GM23338 (cell line): ENCODE measurements at regions not wholly inside any gene's neighbourhood (a gene's known extent, or its start where the extent isn't known, plus 50 kb on each side); places are given as distances from the start of the nearest gene placed in this dataset.

ENCODE experiments used
- ATAC-seq: fragments of 200-7000 bp; cut with Tn5 transposase; 3 replicates; pipeline ENCODE4 v1.9.1; 2020
- DNase-seq: peaks from one replicate; pipeline ENCODE4 v3.0.0-alpha.2; 2015; ENCODE audit warnings: low spot score
- H2AFZ ChIP-seq: fragments of 200-600 bp; sonication (generic); 2 replicates; pipeline ENCODE4 v1.8.0; 2016; ENCODE audit warnings: antibody characterized with exemption, mild to moderate bottlenecking, moderate library complexity
- H3F3A ChIP-seq: fragments of 200-600 bp; sonication (generic); replicated peaks from 2 replicates; pipeline ENCODE4 v1.8.0; 2017; ENCODE audit warnings: antibody characterized with exemption, mixed run types, low read depth
- H3K27ac ChIP-seq: fragments of 200-600 bp; sonication (generic); 2 replicates; pipeline ENCODE4 v1.6.1; 2016; ENCODE audit warnings: low read depth
- H3K27me3 ChIP-seq: fragments of 200-600 bp; sonication (generic); 2 replicates; pipeline ENCODE4 v1.8.0; 2016; ENCODE audit warnings: mild to moderate bottlenecking, mixed run types, moderate library complexity; ENCODE audit not compliant: insufficient read depth
- H3K36me3 ChIP-seq: fragments of 200-600 bp; sonication (generic); 2 replicates; pipeline ENCODE4 v1.8.0; 2016; ENCODE audit warnings: mild to moderate bottlenecking; ENCODE audit not compliant: insufficient read depth
- H3K4me1 ChIP-seq: fragments of 200-600 bp; sonication (generic); 2 replicates; pipeline ENCODE4 v1.8.0; 2016; ENCODE audit warnings: mild to moderate bottlenecking, moderate library complexity; ENCODE audit not compliant: insufficient read depth
- H3K4me2 ChIP-seq: fragments of 200-600 bp; sonication (generic); 2 replicates; pipeline ENCODE4 v1.7.1; 2017; ENCODE audit warnings: mixed run types
- H3K4me3 ChIP-seq: fragments of 200-600 bp; sonication (generic); 2 replicates; pipeline ENCODE4 v1.6.1; 2016; ENCODE audit warnings: mixed run types
- H3K79me2 ChIP-seq: fragments of 200-600 bp; sonication (generic); replicated peaks from 2 replicates; pipeline ENCODE4 v1.8.0; 2017; ENCODE audit warnings: mild to moderate bottlenecking; ENCODE audit not compliant: insufficient read depth
- H3K9me2 ChIP-seq: fragments of 200-600 bp; sonication (generic); 2 replicates; pipeline ENCODE4 v1.8.0; 2017; ENCODE audit not compliant: insufficient read depth
- H4K20me1 ChIP-seq: fragments of 200-600 bp; sonication (generic); replicated peaks from 2 replicates; pipeline ENCODE4 v1.8.0; 2017; ENCODE audit warnings: mild to moderate bottlenecking; ENCODE audit not compliant: insufficient read depth
- H3K27ac Mint-ChIP-seq: 2 replicates; pipeline ENCODE4 v1.8.0; 2020; ENCODE audit warnings: inconsistent platforms, mild to moderate bottlenecking, moderate library complexity, mixed read lengths
- H3K27me3 Mint-ChIP-seq: 3 replicates; pipeline ENCODE4 v1.8.0; 2022; ENCODE audit warnings: low read depth, mild to moderate bottlenecking, moderate library complexity, mixed read lengths, inconsistent platforms; ENCODE audit not compliant: insufficient read depth, poor library complexity
- H3K36me3 Mint-ChIP-seq: 3 replicates; pipeline ENCODE4 v1.8.0; 2021; ENCODE audit warnings: low read depth, mild to moderate bottlenecking, inconsistent platforms, moderate library complexity, mixed read lengths
- H3K4me1 Mint-ChIP-seq: 3 replicates; pipeline ENCODE4 v1.8.0; 2020; ENCODE audit warnings: mild to moderate bottlenecking, inconsistent platforms, mixed read lengths
- H3K4me3 Mint-ChIP-seq: 3 replicates; pipeline ENCODE4 v1.8.0; 2021; ENCODE audit warnings: moderate library complexity, mild to moderate bottlenecking, inconsistent platforms, mixed read lengths
- H3K9me3 Mint-ChIP-seq: 3 replicates; pipeline ENCODE4 v1.8.0; 2020; ENCODE audit warnings: moderate library complexity, mild to moderate bottlenecking, inconsistent platforms, mixed read lengths
- POLR2AphosphoS5 ChIP-seq: IDR thresholded peaks from 2 replicates; pipeline ENCODE4 v1.6.1; 2016; ENCODE audit warnings: antibody characterized with exemption, low read depth
- REST ChIP-seq: IDR thresholded peaks from one replicate; pipeline ENCODE4 v1.6.1; 2018; ENCODE audit warnings: antibody characterized with exemption; ENCODE audit not compliant: unreplicated experiment
- TF ChIP-seq, protein P1 (sequence below): IDR thresholded peaks from 2 replicates; pipeline ENCODE4 v1.6.1; 2016; ENCODE audit warnings: antibody characterized with exemption
- TF ChIP-seq, protein P2 (sequence below): fragments of 250-450 bp; sonication (Bioruptor Pico); IDR thresholded peaks from 2 replicates; pipeline ENCODE4 v1.5.0; 2020; ENCODE audit warnings: mild to moderate bottlenecking, moderate library complexity

DNA sequence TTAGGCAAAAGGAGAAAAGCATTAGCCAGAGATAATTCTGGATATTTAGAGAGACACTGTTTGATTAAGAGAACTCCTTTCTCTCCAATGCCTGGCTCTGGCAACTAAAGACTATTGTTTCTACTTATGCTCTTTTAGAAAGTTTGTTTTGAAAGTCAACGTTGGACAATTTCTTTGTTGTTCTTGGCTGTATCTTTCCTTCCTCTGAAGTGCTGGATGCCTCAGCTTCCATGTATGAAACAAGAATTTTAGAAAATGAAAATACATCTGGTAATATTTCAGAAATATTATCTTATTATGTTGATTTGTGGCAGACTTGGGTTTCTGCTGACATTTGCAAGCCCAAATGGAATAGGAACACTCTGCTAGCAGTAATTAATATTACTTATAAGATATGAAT is 382.6 kb downstream of the SNAPC1 start:
- no peak for DNase-seq
- Histone ChIP-seq H3K36me3 (no peaks in the 10 kb centered on the region), H3F3A (no peaks in the 10 kb centered on the region), H3K27ac (no peak overlapping the region), H3K79me2 (no peaks in the 10 kb centered on the region), H3K9me2 (no peaks in the 10 kb centered on the region), H2AFZ (no peak overlapping the region), H3K4me3 (no peak overlapping the region), H3K4me1 (no peaks in the 10 kb centered on the region), H3K4me2 (no peak overlapping the region), H3K27me3 (no peaks in the 10 kb centered on the region), H4K20me1 (no peaks in the 10 kb centered on the region)
- H3K9me3 Mint-ChIP-seq = peaks cover 21% of the 10 kb centered on the region
- ATAC-seq = no peak
- H3K36me3 Mint-ChIP-seq = peaks cover 11% of the 10 kb centered on the region; the same call in 2 of the 3 replicates
- H3K27ac Mint-ChIP-seq = no peak overlapping the region
- no peak overlapping the region for H3K4me3 Mint-ChIP-seq
- TF ChIP-seq, protein P1, sequence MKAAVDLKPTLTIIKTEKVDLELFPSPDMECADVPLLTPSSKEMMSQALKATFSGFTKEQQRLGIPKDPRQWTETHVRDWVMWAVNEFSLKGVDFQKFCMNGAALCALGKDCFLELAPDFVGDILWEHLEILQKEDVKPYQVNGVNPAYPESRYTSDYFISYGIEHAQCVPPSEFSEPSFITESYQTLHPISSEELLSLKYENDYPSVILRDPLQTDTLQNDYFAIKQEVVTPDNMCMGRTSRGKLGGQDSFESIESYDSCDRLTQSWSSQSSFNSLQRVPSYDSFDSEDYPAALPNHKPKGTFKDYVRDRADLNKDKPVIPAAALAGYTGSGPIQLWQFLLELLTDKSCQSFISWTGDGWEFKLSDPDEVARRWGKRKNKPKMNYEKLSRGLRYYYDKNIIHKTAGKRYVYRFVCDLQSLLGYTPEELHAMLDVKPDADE = no peak
- TF ChIP-seq, protein P2, sequence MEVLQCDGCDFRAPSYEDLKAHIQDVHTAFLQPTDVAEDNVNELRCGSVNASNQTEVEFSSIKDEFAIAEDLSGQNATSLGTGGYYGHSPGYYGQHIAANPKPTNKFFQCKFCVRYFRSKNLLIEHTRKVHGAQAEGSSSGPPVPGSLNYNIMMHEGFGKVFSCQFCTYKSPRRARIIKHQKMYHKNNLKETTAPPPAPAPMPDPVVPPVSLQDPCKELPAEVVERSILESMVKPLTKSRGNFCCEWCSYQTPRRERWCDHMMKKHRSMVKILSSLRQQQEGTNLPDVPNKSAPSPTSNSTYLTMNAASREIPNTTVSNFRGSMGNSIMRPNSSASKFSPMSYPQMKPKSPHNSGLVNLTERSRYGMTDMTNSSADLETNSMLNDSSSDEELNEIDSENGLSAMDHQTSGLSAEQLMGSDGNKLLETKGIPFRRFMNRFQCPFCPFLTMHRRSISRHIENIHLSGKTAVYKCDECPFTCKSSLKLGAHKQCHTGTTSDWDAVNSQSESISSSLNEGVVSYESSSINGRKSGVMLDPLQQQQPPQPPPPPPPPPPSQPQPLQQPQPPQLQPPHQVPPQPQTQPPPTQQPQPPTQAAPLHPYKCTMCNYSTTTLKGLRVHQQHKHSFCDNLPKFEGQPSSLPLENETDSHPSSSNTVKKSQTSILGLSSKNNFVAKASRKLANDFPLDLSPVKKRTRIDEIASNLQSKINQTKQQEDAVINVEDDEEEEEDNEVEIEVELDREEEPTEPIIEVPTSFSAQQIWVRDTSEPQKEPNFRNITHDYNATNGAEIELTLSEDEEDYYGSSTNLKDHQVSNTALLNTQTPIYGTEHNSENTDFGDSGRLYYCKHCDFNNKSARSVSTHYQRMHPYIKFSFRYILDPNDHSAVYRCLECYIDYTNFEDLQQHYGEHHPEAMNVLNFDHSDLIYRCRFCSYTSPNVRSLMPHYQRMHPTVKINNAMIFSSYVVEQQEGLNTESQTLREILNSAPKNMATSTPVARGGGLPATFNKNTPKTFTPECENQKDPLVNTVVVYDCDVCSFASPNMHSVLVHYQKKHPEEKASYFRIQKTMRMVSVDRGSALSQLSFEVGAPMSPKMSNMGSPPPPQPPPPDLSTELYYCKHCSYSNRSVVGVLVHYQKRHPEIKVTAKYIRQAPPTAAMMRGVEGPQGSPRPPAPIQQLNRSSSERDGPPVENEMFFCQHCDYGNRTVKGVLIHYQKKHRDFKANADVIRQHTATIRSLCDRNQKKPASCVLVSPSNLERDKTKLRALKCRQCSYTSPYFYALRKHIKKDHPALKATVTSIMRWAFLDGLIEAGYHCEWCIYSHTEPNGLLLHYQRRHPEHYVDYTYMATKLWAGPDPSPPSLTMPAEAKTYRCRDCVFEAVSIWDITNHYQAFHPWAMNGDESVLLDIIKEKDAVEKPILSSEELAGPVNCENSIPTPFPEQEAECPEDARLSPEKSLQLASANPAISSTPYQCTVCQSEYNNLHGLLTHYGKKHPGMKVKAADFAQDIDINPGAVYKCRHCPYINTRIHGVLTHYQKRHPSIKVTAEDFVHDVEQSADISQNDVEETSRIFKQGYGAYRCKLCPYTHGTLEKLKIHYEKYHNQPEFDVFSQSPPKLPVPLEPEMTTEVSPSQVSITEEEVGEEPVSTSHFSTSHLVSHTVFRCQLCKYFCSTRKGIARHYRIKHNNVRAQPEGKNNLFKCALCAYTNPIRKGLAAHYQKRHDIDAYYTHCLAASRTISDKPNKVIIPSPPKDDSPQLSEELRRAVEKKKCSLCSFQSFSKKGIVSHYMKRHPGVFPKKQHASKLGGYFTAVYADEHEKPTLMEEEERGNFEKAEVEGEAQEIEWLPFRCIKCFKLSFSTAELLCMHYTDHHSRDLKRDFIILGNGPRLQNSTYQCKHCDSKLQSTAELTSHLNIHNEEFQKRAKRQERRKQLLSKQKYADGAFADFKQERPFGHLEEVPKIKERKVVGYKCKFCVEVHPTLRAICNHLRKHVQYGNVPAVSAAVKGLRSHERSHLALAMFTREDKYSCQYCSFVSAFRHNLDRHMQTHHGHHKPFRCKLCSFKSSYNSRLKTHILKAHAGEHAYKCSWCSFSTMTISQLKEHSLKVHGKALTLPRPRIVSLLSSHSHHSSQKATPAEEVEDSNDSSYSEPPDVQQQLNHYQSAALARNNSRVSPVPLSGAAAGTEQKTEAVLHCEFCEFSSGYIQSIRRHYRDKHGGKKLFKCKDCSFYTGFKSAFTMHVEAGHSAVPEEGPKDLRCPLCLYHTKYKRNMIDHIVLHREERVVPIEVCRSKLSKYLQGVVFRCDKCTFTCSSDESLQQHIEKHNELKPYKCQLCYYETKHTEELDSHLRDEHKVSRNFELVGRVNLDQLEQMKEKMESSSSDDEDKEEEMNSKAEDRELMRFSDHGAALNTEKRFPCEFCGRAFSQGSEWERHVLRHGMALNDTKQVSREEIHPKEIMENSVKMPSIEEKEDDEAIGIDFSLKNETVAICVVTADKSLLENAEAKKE = no peak
- TF ChIP-seq REST (no peak), POLR2AphosphoS5 (no peak)
- no peaks in the 10 kb centered on the region for H3K4me1 Mint-ChIP-seq
- no peaks in the 10 kb centered on the region for H3K27me3 Mint-ChIP-seq
